ENCODE measurements at regions not wholly inside any gene's neighbourhood (a gene's known extent, or its start where the extent isn't known, plus 50 kb on each side); places are given as distances from the start of the nearest gene placed in this dataset.

GRCh38 chr9:13896922-13897835 is 416.8 kb downstream of the NFIB start:
- no peak for DNase-seq (ENCODE audit: low spot score)

GRCh38 chr9:13896047-13896446 is 417.9 kb downstream of the NFIB start:
- DNase-seq (ENCODE audit: low spot score) = no peak

- no peak for DNase-seq (ENCODE audit: low spot score)
These were observed 428.7 kb downstream of the NFIB start for GRCh38 chr9:13885258-13885657.

- DNase-seq (ENCODE audit: low spot score) = no peak
These were observed 434.0 kb downstream of the NFIB start for GRCh38 chr9:13879981-13880380.

GRCh38 chr9:13879011-13879410 is 434.9 kb downstream of the NFIB start:
- no peak for DNase-seq (ENCODE audit: low spot score)

- no peak for DNase-seq (ENCODE audit: low spot score)
These were observed 435.7 kb downstream of the NFIB start for GRCh38 chr9:13878241-13878711.

- DNase-seq (ENCODE audit: low spot score) = no peak
These were observed 437.2 kb downstream of the NFIB start for GRCh38 chr9:13876741-13877140.

GRCh38 chr9:13873203-13873602 is 440.7 kb downstream of the NFIB start:
- DNase-seq (ENCODE audit: low spot score) = no peak

- no peak for DNase-seq (ENCODE audit: low spot score)
These were observed 445.6 kb downstream of the NFIB start for GRCh38 chr9:13868336-13868735.

GRCh38 chr9:13865869-13866268 is 448.1 kb downstream of the NFIB start:
- DNase-seq (ENCODE audit: low spot score) = no peak

GRCh38 chr9:13863112-13863511 is 450.8 kb downstream of the NFIB start:
- no peak for DNase-seq (ENCODE audit: low spot score)

GRCh38 chr9:13862654-13863053 is 451.3 kb downstream of the NFIB start:
- no peak for DNase-seq (ENCODE audit: low spot score)

GRCh38 chr9:13860946-13861640 is 452.8 kb downstream of the NFIB start:
- DNase-seq (ENCODE audit: low spot score) = no peak

- no peak for DNase-seq (ENCODE audit: low spot score)
These were observed 453.9 kb downstream of the NFIB start for GRCh38 chr9:13860019-13860418.

GRCh38 chr9:13857521-13857920 is 456.4 kb downstream of the NFIB start:
- DNase-seq (ENCODE audit: low spot score) = peak; percentile 41

- no peak for DNase-seq (ENCODE audit: low spot score)
These were observed 466.7 kb downstream of the NFIB start for GRCh38 chr9:13847270-13847669.

- DNase-seq (ENCODE audit: low spot score) = peak; percentile 16
These were observed 468.5 kb downstream of the NFIB start for GRCh38 chr9:13845460-13845859.

GRCh38 chr9:13841746-13842462 is 472.0 kb downstream of the NFIB start:
- no peak for DNase-seq (ENCODE audit: low spot score)

GRCh38 chr9:13832446-13832845 is 481.5 kb downstream of the NFIB start:
- DNase-seq (ENCODE audit: low spot score) = no peak

GRCh38 chr9:13823026-13823425 is 490.9 kb downstream of the NFIB start:
- peak; percentile 40 for DNase-seq (ENCODE audit: low spot score)

- DNase-seq (ENCODE audit: low spot score) = peak; percentile 17
These were observed 496.1 kb downstream of the NFIB start for GRCh38 chr9:13817754-13818278.

- no peak for DNase-seq (ENCODE audit: low spot score)
These were observed 497.1 kb downstream of the NFIB start for GRCh38 chr9:13816837-13817236.

Data from GM03348 (cell line).